ENCODE measurements at regions not wholly inside any gene's neighbourhood (a gene's known extent, or its start where the extent isn't known, plus 50 kb on each side); places are given as distances from the start of the nearest gene placed in this dataset.

- no peak overlapping the region for H4K91ac ChIP-seq (ENCODE audit: insufficient read length, low read depth, low read length)
- no peaks in the 10 kb centered on the region for H3K4me1 ChIP-seq (ENCODE audit: insufficient read depth, low read length)
- no peak overlapping the region for H3K23ac ChIP-seq (ENCODE audit: insufficient read length, low read depth, low read length)
- H3K9ac ChIP-seq (ENCODE audit: extremely low read depth, insufficient read length, low read length) = no peak overlapping the region
- no CpG with 5 or more reads among the region's 1 CpG for WGBS (ENCODE audit: extremely low coverage, insufficient read length, low lambda C conversion rate)
- no peak overlapping the region for H4K5ac ChIP-seq (ENCODE audit: insufficient read length, low read depth, low read length)
- no peaks in the 10 kb centered on the region for H3K9me3 ChIP-seq (ENCODE audit: control insufficient read depth, low read depth, low read length)
- H2AFZ ChIP-seq (ENCODE audit: low read length) = no peak overlapping the region
- no peak overlapping the region for H3K27ac ChIP-seq (ENCODE audit: insufficient read length, low read depth, low read length)
- H2BK20ac ChIP-seq (ENCODE audit: low read depth, low read length, poor library complexity, severe bottlenecking) = no peak overlapping the region
- H2BK12ac ChIP-seq (ENCODE audit: insufficient read length, low read depth, low read length) = no peak overlapping the region
- H3K79me1 ChIP-seq (ENCODE audit: insufficient read depth, low read depth, low read length, poor library complexity, severe bottlenecking) = no peaks in the 10 kb centered on the region
- no peak overlapping the region for H2BK120ac ChIP-seq (ENCODE audit: low read depth, low read length, poor library complexity, severe bottlenecking)
- H4K8ac ChIP-seq (replicated peaks; ENCODE audit: insufficient read length, low read depth, low read length) = no peak overlapping the region
- H3K4ac ChIP-seq (ENCODE audit: low read depth, low read length) = no peak overlapping the region
- no peak overlapping the region for H3K56ac ChIP-seq (ENCODE audit: insufficient read length, low read depth, low read length)
- Mint-ChIP-seq H3K4me3 (no peak overlapping the region), H3K36me3 (ENCODE audit: insufficient read depth in 1 of 3, low read depth in 3 of 3) (no peaks in the 10 kb centered on the region), H3K9me3 (no peaks in the 10 kb centered on the region), H3K4me1 (peaks cover 3 to 4% of the 10 kb centered on the region in 2 experiments; a peak in 2 of 4 replicates), H3K27ac (no peak overlapping the region), H3K27me3 (ENCODE audit: low read depth) (no peaks in the 10 kb centered on the region)
- no peak overlapping the region for H3K18ac ChIP-seq (ENCODE audit: insufficient read length, low read depth, low read length)
- H2AK5ac ChIP-seq (ENCODE audit: insufficient read length, low read length) = no peak overlapping the region
- H3K79me2 ChIP-seq (ENCODE audit: insufficient read depth, low read length) = no peaks in the 10 kb centered on the region
- H4K20me1 ChIP-seq (ENCODE audit: control insufficient read depth, insufficient read depth, insufficient read length) = no peaks in the 10 kb centered on the region
- no peak overlapping the region for H3K4me2 ChIP-seq (ENCODE audit: insufficient read depth, insufficient read length, low read length)
- H3K23me2 ChIP-seq (ENCODE audit: insufficient read length, low read depth, low read length, poor library complexity, severe bottlenecking) = no peaks in the 10 kb centered on the region
- H3K14ac ChIP-seq (ENCODE audit: insufficient read depth, low read length) = no peak overlapping the region
- DNase-seq = no peak
- H3T11ph ChIP-seq (ENCODE audit: low read length) = no peak overlapping the region
- H2BK5ac ChIP-seq (ENCODE audit: insufficient read length, low read length) = no peak overlapping the region
- H3K27me3 ChIP-seq (ENCODE audit: insufficient read depth, low read length) = no peaks in the 10 kb centered on the region
- TF ChIP-seq CTCF (conservative IDR thresholded peaks at IDR 0.05) = no peak
- H2BK15ac ChIP-seq (ENCODE audit: low read depth, low read length) = no peak overlapping the region
These were observed 335.5 kb downstream of the ADAMTS20 start for GRCh38 chr12:43216490-43216889.
